ENCODE measurements at regions not wholly inside any gene's neighbourhood (a gene's known extent, or its start where the extent isn't known, plus 50 kb on each side); places are given as distances from the start of the nearest gene placed in this dataset.

DNA sequence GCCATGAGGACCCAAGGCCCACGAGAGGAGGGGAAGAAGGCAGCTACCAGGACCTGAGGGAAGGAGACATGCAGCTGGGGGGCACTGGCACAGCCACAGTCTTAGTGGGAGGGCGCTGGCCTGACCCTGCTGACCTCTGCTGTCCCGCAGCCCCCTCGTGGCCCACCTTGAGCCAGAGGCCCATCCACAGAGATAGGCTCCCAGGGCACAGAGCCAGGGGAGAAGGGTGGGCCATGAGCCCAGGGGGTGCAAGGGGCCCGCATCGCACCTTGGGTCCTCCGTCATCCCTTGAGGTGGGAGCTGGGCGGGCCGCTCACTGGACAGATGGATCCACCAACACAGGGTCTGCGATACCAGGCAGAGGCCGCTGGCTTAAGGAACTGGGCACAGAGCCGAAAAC lies 387.7 kb upstream of the PFKP start:
- no peak for DNase-seq
- Mint-ChIP-seq H3K36me3 (ENCODE audit: low read depth) (no peaks in the 10 kb centered on the region), H3K9me3 (no peaks in the 10 kb centered on the region), H3K27me3 (ENCODE audit: low read depth) (peaks cover 9% of the 10 kb centered on the region), H3K4me1 (ENCODE audit: low read depth) (no peaks in the 10 kb centered on the region), H3K27ac (no peak overlapping the region), H3K4me3 (no peak overlapping the region)
- intact Hi-C loops (cut with micrococcal nuclease) = no loop called here
- CTCF ChIA-PET = no interaction called here

- H3K27me3 Mint-ChIP-seq (ENCODE audit: low read depth) = peaks cover 9% of the 10 kb centered on the region
- intact Hi-C loops (cut with micrococcal nuclease) = no loop called here
- no peak for DNase-seq
- H3K27ac Mint-ChIP-seq = no peak overlapping the region
- no peaks in the 10 kb centered on the region for H3K4me1 Mint-ChIP-seq (ENCODE audit: low read depth)
- no peak overlapping the region for H3K4me3 Mint-ChIP-seq
- no peaks in the 10 kb centered on the region for H3K9me3 Mint-ChIP-seq
- CTCF ChIA-PET = no interaction called here
- no peaks in the 10 kb centered on the region for H3K36me3 Mint-ChIP-seq (ENCODE audit: low read depth)
Measured at GRCh38 chr10:2676455-2676854, 390.9 kb upstream of the PFKP start.

DNA sequence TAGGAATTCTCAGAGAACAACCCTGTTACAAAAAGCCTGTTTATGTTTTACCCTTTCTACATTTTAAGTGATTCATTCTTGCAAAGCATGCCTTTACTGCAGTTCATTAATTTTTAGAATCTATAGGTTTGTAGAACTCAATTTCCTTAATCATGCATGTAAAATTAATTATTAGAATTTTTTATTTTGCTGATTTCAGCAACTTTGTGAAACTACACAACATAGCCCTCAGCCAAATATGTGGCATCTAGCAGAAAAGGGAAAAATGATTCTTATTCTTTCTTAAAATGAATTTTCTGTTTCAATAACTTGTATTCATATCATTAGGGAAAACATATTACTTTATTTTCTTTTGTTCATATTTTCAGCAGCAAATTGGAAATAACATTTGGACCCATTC lies 392.9 kb upstream of the PFKP start:
- Mint-ChIP-seq H3K4me1 (ENCODE audit: low read depth) (no peaks in the 10 kb centered on the region), H3K4me3 (no peak overlapping the region), H3K27me3 (ENCODE audit: low read depth) (peaks cover 8% of the 10 kb centered on the region), H3K36me3 (ENCODE audit: low read depth) (no peaks in the 10 kb centered on the region), H3K9me3 (no peaks in the 10 kb centered on the region), H3K27ac (no peak overlapping the region)
- CTCF ChIA-PET = no interaction called here
- DNase-seq = no peak
- intact Hi-C loops (cut with micrococcal nuclease) = no loop called here

- Mint-ChIP-seq H3K9me3 (peaks cover 2% of the 10 kb centered on the region), H3K4me3 (no peak overlapping the region), H3K27me3 (ENCODE audit: low read depth) (peaks cover 5% of the 10 kb centered on the region), H3K27ac (no peak overlapping the region), H3K4me1 (ENCODE audit: low read depth) (no peaks in the 10 kb centered on the region), H3K36me3 (ENCODE audit: low read depth) (no peaks in the 10 kb centered on the region)
- no peak for DNase-seq
- CTCF ChIA-PET = no interaction called here
- intact Hi-C loops (cut with micrococcal nuclease) = no loop called here
Measured at GRCh38 chr10:2670864-2671263, 396.5 kb upstream of the PFKP start.

DNA sequence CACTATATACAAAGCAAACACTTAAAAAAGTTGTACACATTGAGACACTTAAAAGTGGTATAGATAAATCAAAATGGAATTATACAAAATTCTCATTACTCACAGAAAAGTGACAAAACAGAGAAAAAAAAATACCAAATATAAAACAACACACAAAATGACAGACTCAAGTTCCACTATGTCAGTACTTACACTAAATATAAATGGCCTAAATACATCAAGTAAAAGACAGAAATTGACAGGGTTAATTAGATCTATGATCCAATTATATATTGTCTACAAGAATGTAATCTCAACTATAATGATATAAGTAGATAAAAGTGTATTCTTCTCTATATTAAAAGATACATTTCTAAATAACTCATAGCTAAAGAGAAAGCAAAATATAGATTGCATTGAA lies 401.6 kb upstream of the PFKP start:
- CTCF ChIA-PET = no interaction called here
- no peaks in the 10 kb centered on the region for H3K36me3 Mint-ChIP-seq (ENCODE audit: low read depth)
- H3K27me3 Mint-ChIP-seq (ENCODE audit: low read depth) = peaks cover 7% of the 10 kb centered on the region
- DNase-seq = no peak
- H3K9me3 Mint-ChIP-seq = peaks cover 2% of the 10 kb centered on the region
- H3K4me3 Mint-ChIP-seq = no peak overlapping the region
- intact Hi-C loops (cut with micrococcal nuclease) = no loop called here
- no peak overlapping the region for H3K27ac Mint-ChIP-seq
- no peaks in the 10 kb centered on the region for H3K4me1 Mint-ChIP-seq (ENCODE audit: low read depth)

DNA sequence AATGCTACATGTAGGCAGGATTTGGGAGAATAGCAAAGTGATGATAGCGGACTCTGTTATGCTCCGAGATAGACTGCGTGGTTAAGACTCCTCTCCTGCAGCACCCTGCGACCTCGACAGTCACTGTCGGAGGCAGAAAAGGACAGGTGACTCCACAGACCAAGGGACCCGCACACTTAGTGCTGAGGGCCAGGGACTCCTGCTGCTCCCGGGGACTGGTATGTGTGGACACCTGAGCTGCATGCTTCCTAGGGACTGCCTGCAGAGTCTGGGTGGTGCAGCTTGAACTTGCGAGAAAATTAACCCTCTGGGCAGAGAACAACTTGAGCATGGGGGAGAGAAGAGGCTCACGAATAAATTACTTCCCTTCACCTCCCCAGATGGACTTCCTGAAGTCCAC lies 407.1 kb upstream of the PFKP start:
- no peaks in the 10 kb centered on the region for H3K4me1 Mint-ChIP-seq (ENCODE audit: low read depth)
- DNase-seq = no peak
- no peak overlapping the region for H3K27ac Mint-ChIP-seq
- no peaks in the 10 kb centered on the region for H3K9me3 Mint-ChIP-seq
- no peaks in the 10 kb centered on the region for H3K36me3 Mint-ChIP-seq (ENCODE audit: low read depth)
- no peak overlapping the region for H3K4me3 Mint-ChIP-seq
- intact Hi-C loops (cut with micrococcal nuclease) = no loop called here
- CTCF ChIA-PET = no interaction called here
- H3K27me3 Mint-ChIP-seq (ENCODE audit: low read depth) = peaks cover 8% of the 10 kb centered on the region

- no peaks in the 10 kb centered on the region for H3K4me1 Mint-ChIP-seq (ENCODE audit: low read depth)
- H3K27ac Mint-ChIP-seq = no peak overlapping the region
- no peaks in the 10 kb centered on the region for H3K36me3 Mint-ChIP-seq (ENCODE audit: low read depth)
- H3K4me3 Mint-ChIP-seq = no peak overlapping the region
- no peak for DNase-seq
- CTCF ChIA-PET = interaction anchor here (0.6 kb wide), 1 partner anchor 18 kb away, joined by 5 read pairs; no protein-coding TSS in a partner anchor
- peaks cover 8% of the 10 kb centered on the region for H3K27me3 Mint-ChIP-seq (ENCODE audit: low read depth)
- intact Hi-C loops (cut with micrococcal nuclease) = no loop called here
- no peaks in the 10 kb centered on the region for H3K9me3 Mint-ChIP-seq
Measured at GRCh38 chr10:2659660-2660209, 407.6 kb upstream of the PFKP start.

GRCh38 chr10:2658780-2659179 lies 408.6 kb upstream of the PFKP start:
- Mint-ChIP-seq H3K4me3 (no peak overlapping the region), H3K27ac (no peak overlapping the region), H3K27me3 (ENCODE audit: low read depth) (peaks cover 8% of the 10 kb centered on the region), H3K36me3 (ENCODE audit: low read depth) (no peaks in the 10 kb centered on the region), H3K4me1 (ENCODE audit: low read depth) (no peaks in the 10 kb centered on the region), H3K9me3 (no peaks in the 10 kb centered on the region)
- intact Hi-C loops (cut with micrococcal nuclease) = no loop called here
- DNase-seq = no peak
- CTCF ChIA-PET = no interaction called here

DNA sequence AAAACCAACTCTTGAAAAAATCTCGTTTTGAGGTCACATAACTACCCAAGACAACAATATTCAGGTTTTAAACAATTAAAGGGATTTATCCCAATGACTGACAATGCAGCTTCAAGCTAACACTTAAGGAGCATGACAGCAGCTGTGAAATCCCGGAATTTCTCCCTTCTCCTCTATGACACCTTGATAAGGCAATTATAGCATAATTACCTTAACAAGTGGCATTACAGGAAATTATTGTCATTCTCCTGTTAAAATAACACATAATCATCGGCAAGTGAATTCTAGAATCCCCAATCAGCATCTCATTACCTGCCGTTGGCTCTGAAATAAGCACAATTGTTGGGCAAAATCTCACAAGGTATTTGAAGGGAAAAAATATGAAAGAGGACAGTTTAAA lies 417.0 kb upstream of the PFKP start:
- Mint-ChIP-seq H3K9me3 (no peaks in the 10 kb centered on the region), H3K4me3 (no peak overlapping the region), H3K4me1 (ENCODE audit: low read depth) (no peaks in the 10 kb centered on the region), H3K27me3 (ENCODE audit: low read depth) (no peaks in the 10 kb centered on the region), H3K36me3 (ENCODE audit: low read depth) (no peaks in the 10 kb centered on the region), H3K27ac (no peak overlapping the region)
- DNase-seq = no peak
- intact Hi-C loops (cut with micrococcal nuclease) = no loop called here
- CTCF ChIA-PET = no interaction called here

GRCh38 chr10:2641028-2641427 lies 426.3 kb upstream of the PFKP start:
- H3K4me1 Mint-ChIP-seq (ENCODE audit: low read depth) = no peaks in the 10 kb centered on the region
- intact Hi-C loops (cut with micrococcal nuclease) = no loop called here
- DNase-seq = no peak
- peaks cover 8% of the 10 kb centered on the region for H3K27me3 Mint-ChIP-seq (ENCODE audit: low read depth)
- CTCF ChIA-PET = no interaction called here
- H3K27ac Mint-ChIP-seq = no peak overlapping the region
- no peaks in the 10 kb centered on the region for H3K36me3 Mint-ChIP-seq (ENCODE audit: low read depth)
- H3K9me3 Mint-ChIP-seq = peaks cover 4% of the 10 kb centered on the region
- no peak overlapping the region for H3K4me3 Mint-ChIP-seq

DNA sequence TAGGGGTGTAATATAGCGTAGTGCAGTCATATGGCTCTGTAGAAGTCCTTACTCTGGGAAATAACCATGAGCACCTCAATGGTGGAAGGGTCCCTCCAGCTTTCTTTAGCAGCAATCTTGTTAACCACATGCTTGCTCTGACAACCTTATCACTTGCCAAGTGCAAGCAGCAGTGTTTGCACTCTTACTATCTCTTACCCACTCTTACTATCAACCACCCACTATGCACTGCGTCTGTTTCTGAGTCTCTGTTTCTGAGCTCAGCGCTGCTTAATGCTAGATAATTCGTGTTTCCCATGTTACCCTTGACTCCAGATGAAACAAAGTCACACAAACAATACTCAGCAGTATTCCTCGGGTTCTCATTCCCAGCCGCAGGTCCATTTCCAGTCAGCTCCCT lies 433.7 kb upstream of the PFKP start:
- intact Hi-C loops (cut with micrococcal nuclease) = no loop called here
- CTCF ChIA-PET = no interaction called here

GRCh38 chr10:2631557-2632205 lies 435.7 kb upstream of the PFKP start:
- DNase-seq = no peak
- Mint-ChIP-seq H3K27ac (no peak overlapping the region), H3K9me3 (no peaks in the 10 kb centered on the region), H3K27me3 (ENCODE audit: low read depth) (peaks cover 2% of the 10 kb centered on the region), H3K4me1 (ENCODE audit: low read depth) (no peaks in the 10 kb centered on the region), H3K36me3 (ENCODE audit: low read depth) (no peaks in the 10 kb centered on the region), H3K4me3 (no peak overlapping the region)
- intact Hi-C loops (cut with micrococcal nuclease) = no loop called here
- CTCF ChIA-PET = no interaction called here

More for the DNA sequence above, 433.7 kb upstream of the PFKP start:
- no peak overlapping the region for H3K27ac Mint-ChIP-seq
- no peak overlapping the region for H3K4me3 Mint-ChIP-seq
- no peaks in the 10 kb centered on the region for H3K36me3 Mint-ChIP-seq (ENCODE audit: low read depth)
- no peak for DNase-seq
- H3K27me3 Mint-ChIP-seq (ENCODE audit: low read depth) = peaks cover 10% of the 10 kb centered on the region
- H3K9me3 Mint-ChIP-seq = no peaks in the 10 kb centered on the region
- no peaks in the 10 kb centered on the region for H3K4me1 Mint-ChIP-seq (ENCODE audit: low read depth)

GRCh38 chr10:2628705-2629104 lies 438.6 kb upstream of the PFKP start:
- intact Hi-C loops (cut with micrococcal nuclease) = no loop called here
- no peak for DNase-seq
- Mint-ChIP-seq H3K27me3 (ENCODE audit: low read depth) (peaks cover 3% of the 10 kb centered on the region), H3K4me3 (no peak overlapping the region), H3K36me3 (ENCODE audit: low read depth) (no peaks in the 10 kb centered on the region), H3K9me3 (no peaks in the 10 kb centered on the region), H3K27ac (no peak overlapping the region), H3K4me1 (ENCODE audit: low read depth) (no peaks in the 10 kb centered on the region)
- CTCF ChIA-PET = no interaction called here

All from activated naive CD4-positive, alpha-beta T cell treated with anti-CD3 and anti-CD28 coated beads for 36 hours (primary cell).